HL-60 (cell line): ENCODE measurements at regions not wholly inside any gene's neighbourhood (a gene's known extent, or its start where the extent isn't known, plus 50 kb on each side); places are given as distances from the start of the nearest gene placed in this dataset.
"Not testable (repeated sequence)": the region's sequence is repeated elsewhere in the genome, so short reads cannot be mapped to it uniquely, and the experiment has no call there.

Experiments used
- GABPA ChIP-seq: IDR thresholded peaks from 2 replicates; pipeline ENCODE4 v1.6.1; 2012; ENCODE audit warnings: low read depth
- POLR2AphosphoS5 ChIP-seq: IDR thresholded peaks from 2 replicates; pipeline ENCODE4 v1.6.1; 2012; ENCODE audit warnings: low read depth
- REST ChIP-seq: IDR thresholded peaks from 2 replicates; pipeline ENCODE4 v1.6.1; 2012; ENCODE audit warnings: low read depth; ENCODE audit not compliant: insufficient replicate concordance
- SPI1 ChIP-seq: IDR thresholded peaks from 2 replicates; pipeline ENCODE4 v1.6.1; 2012; ENCODE audit warnings: low read depth, mild to moderate bottlenecking, borderline replicate concordance
- TF ChIP-seq, protein P1 (sequence below): IDR thresholded peaks from one replicate; pipeline ENCODE4 v1.5.1; 2011; ENCODE audit warnings: low read length, control low read depth, inconsistent platforms; ENCODE audit not compliant: insufficient read depth

DNA sequence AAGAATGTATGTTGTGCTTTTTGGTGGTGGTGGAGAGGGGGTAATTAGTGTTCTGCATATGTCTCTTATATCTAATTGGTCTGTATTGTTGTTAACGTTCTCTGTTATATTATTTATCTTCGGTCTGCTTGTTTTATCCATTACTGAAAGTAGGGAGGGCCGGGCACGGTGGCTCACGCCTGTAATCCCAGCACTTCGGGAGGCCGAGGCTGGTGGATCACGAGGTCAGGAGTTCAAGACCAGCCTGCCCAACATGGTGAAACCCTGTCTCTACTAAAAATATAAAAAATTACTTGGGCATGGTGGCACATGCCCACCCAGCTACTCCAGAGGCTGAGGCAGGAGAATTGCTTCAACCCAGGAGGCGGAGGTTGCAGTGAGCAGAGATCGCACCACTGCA is 2672.1 kb downstream of the PCDH9 start:
- TF ChIP-seq, protein P1, sequence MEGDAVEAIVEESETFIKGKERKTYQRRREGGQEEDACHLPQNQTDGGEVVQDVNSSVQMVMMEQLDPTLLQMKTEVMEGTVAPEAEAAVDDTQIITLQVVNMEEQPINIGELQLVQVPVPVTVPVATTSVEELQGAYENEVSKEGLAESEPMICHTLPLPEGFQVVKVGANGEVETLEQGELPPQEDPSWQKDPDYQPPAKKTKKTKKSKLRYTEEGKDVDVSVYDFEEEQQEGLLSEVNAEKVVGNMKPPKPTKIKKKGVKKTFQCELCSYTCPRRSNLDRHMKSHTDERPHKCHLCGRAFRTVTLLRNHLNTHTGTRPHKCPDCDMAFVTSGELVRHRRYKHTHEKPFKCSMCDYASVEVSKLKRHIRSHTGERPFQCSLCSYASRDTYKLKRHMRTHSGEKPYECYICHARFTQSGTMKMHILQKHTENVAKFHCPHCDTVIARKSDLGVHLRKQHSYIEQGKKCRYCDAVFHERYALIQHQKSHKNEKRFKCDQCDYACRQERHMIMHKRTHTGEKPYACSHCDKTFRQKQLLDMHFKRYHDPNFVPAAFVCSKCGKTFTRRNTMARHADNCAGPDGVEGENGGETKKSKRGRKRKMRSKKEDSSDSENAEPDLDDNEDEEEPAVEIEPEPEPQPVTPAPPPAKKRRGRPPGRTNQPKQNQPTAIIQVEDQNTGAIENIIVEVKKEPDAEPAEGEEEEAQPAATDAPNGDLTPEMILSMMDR, result not testable (repeated sequence)
- TF ChIP-seq POLR2AphosphoS5, REST, SPI1, GABPA: not testable (repeated sequence)
